ENCODE measurements at regions not wholly inside any gene's neighbourhood (a gene's known extent, or its start where the extent isn't known, plus 50 kb on each side); places are given as distances from the start of the nearest gene placed in this dataset.

GRCh38 chr6:33868141-33868540, 64.3 kb upstream of the MLN start:
- Mint-ChIP-seq H3K36me3 (ENCODE audit: low read depth) (no peaks in the 10 kb centered on the region), H3K27ac (no peak overlapping the region), H3K27me3 (peaks cover 29% of the 10 kb centered on the region), H3K9me3 (peaks cover 9% of the 10 kb centered on the region), H3K4me3 (no peak overlapping the region), H3K4me1 (ENCODE audit: low read depth) (no peaks in the 10 kb centered on the region)
- intact Hi-C loops (cut with micrococcal nuclease), result no loop called here

- Mint-ChIP-seq H3K4me3 (no peak overlapping the region), H3K27ac (no peak overlapping the region), H3K27me3 (peaks cover 37% of the 10 kb centered on the region)
Observed at GRCh38 chr6:33865478-33866077, 61.8 kb upstream of the MLN start.

GRCh38 chr6:33863723-33864440, 60.1 kb upstream of the MLN start:
- H3K9me3 Mint-ChIP-seq, result peaks cover 9% of the 10 kb centered on the region
- no peak overlapping the region for H3K4me3 Mint-ChIP-seq
- intact Hi-C loops (cut with micrococcal nuclease), result no loop called here
- H3K27me3 Mint-ChIP-seq, result peaks cover 41% of the 10 kb centered on the region
- H3K27ac Mint-ChIP-seq, result no peak overlapping the region
- H3K36me3 Mint-ChIP-seq (ENCODE audit: low read depth), result no peaks in the 10 kb centered on the region
- H3K4me1 Mint-ChIP-seq (ENCODE audit: low read depth), result peaks cover 11% of the 10 kb centered on the region

More at GRCh38 chr6:33865478-33866077, 61.8 kb upstream of the MLN start:
- H3K4me1 Mint-ChIP-seq (ENCODE audit: low read depth), result peaks cover 9% of the 10 kb centered on the region
- intact Hi-C loops (cut with micrococcal nuclease), result no loop called here
- H3K36me3 Mint-ChIP-seq (ENCODE audit: low read depth), result no peaks in the 10 kb centered on the region
- peaks cover 9% of the 10 kb centered on the region for H3K9me3 Mint-ChIP-seq

GRCh38 chr6:33863084-33863483, 59.3 kb upstream of the MLN start:
- Mint-ChIP-seq H3K4me3 (no peak overlapping the region), H3K27ac (no peak overlapping the region), H3K4me1 (ENCODE audit: low read depth) (peaks cover 11% of the 10 kb centered on the region), H3K27me3 (peaks cover 48% of the 10 kb centered on the region), H3K36me3 (ENCODE audit: low read depth) (no peaks in the 10 kb centered on the region), H3K9me3 (peaks cover 9% of the 10 kb centered on the region)
- intact Hi-C loops (cut with micrococcal nuclease), result no loop called here

GRCh38 chr6:33862536-33862935, 58.7 kb upstream of the MLN start:
- H3K27me3 Mint-ChIP-seq, result peaks cover 50% of the 10 kb centered on the region
- H3K27ac Mint-ChIP-seq, result no peak overlapping the region
- H3K4me1 Mint-ChIP-seq (ENCODE audit: low read depth), result peaks cover 16% of the 10 kb centered on the region
- intact Hi-C loops (cut with micrococcal nuclease), result no loop called here
- no peaks in the 10 kb centered on the region for H3K36me3 Mint-ChIP-seq (ENCODE audit: low read depth)
- peaks cover 9% of the 10 kb centered on the region for H3K9me3 Mint-ChIP-seq
- no peak overlapping the region for H3K4me3 Mint-ChIP-seq

GRCh38 chr6:33861722-33862121, 57.9 kb upstream of the MLN start:
- H3K36me3 Mint-ChIP-seq (ENCODE audit: low read depth), result no peaks in the 10 kb centered on the region
- peaks cover 24% of the 10 kb centered on the region for H3K4me1 Mint-ChIP-seq (ENCODE audit: low read depth)
- H3K27me3 Mint-ChIP-seq, result peaks cover 55% of the 10 kb centered on the region
- H3K9me3 Mint-ChIP-seq, result peaks cover 9% of the 10 kb centered on the region
- H3K27ac Mint-ChIP-seq, result no peak overlapping the region
- no peak overlapping the region for H3K4me3 Mint-ChIP-seq
- intact Hi-C loops (cut with micrococcal nuclease), result no loop called here

GRCh38 chr6:33860706-33861474, 57.1 kb upstream of the MLN start:
- H3K27ac Mint-ChIP-seq, result peak overlapping the region; percentile 5
- no peak overlapping the region for H3K4me3 Mint-ChIP-seq
- intact Hi-C loops (cut with micrococcal nuclease), result no loop called here
- peaks cover 2% of the 10 kb centered on the region for H3K9me3 Mint-ChIP-seq
- peaks cover 29% of the 10 kb centered on the region for H3K4me1 Mint-ChIP-seq (ENCODE audit: low read depth)
- H3K36me3 Mint-ChIP-seq (ENCODE audit: low read depth), result no peaks in the 10 kb centered on the region
- H3K27me3 Mint-ChIP-seq, result peaks cover 58% of the 10 kb centered on the region

- intact Hi-C loops (cut with micrococcal nuclease), result no loop called here
- Mint-ChIP-seq H3K4me3 (no peak overlapping the region), H3K36me3 (ENCODE audit: low read depth) (no peaks in the 10 kb centered on the region), H3K9me3 (no peaks in the 10 kb centered on the region), H3K27ac (no peak overlapping the region), H3K4me1 (ENCODE audit: low read depth) (peaks cover 33% of the 10 kb centered on the region), H3K27me3 (peaks cover 62% of the 10 kb centered on the region)
Observed at GRCh38 chr6:33860006-33860405, 56.2 kb upstream of the MLN start.

GRCh38 chr6:33858804-33859505, 55.2 kb upstream of the MLN start:
- H3K4me1 Mint-ChIP-seq (ENCODE audit: low read depth), result peaks cover 33% of the 10 kb centered on the region

GRCh38 chr6:33857932-33858475, 54.2 kb upstream of the MLN start:
- no peak overlapping the region for H3K27ac Mint-ChIP-seq
- H3K4me1 Mint-ChIP-seq (ENCODE audit: low read depth), result peaks cover 33% of the 10 kb centered on the region
- H3K36me3 Mint-ChIP-seq (ENCODE audit: low read depth), result no peaks in the 10 kb centered on the region
- peaks cover 71% of the 10 kb centered on the region for H3K27me3 Mint-ChIP-seq
- no peaks in the 10 kb centered on the region for H3K9me3 Mint-ChIP-seq
- intact Hi-C loops (cut with micrococcal nuclease), result no loop called here
- H3K4me3 Mint-ChIP-seq, result no peak overlapping the region

More at GRCh38 chr6:33858804-33859505, 55.2 kb upstream of the MLN start:
- intact Hi-C loops (cut with micrococcal nuclease), result no loop called here
- Mint-ChIP-seq H3K27ac (no peak overlapping the region), H3K4me3 (no peak overlapping the region), H3K36me3 (ENCODE audit: low read depth) (no peaks in the 10 kb centered on the region), H3K27me3 (peaks cover 68% of the 10 kb centered on the region), H3K9me3 (no peaks in the 10 kb centered on the region)

GRCh38 chr6:33857093-33857931, 53.5 kb upstream of the MLN start:
- no peak overlapping the region for H3K4me3 Mint-ChIP-seq
- no peaks in the 10 kb centered on the region for H3K36me3 Mint-ChIP-seq (ENCODE audit: low read depth)
- intact Hi-C loops (cut with micrococcal nuclease), result no loop called here
- no peaks in the 10 kb centered on the region for H3K9me3 Mint-ChIP-seq
- peaks cover 33% of the 10 kb centered on the region for H3K4me1 Mint-ChIP-seq (ENCODE audit: low read depth)
- H3K27ac Mint-ChIP-seq, result no peak overlapping the region
- peaks cover 72% of the 10 kb centered on the region for H3K27me3 Mint-ChIP-seq

- Mint-ChIP-seq H3K4me3 (no peak overlapping the region), H3K36me3 (ENCODE audit: low read depth) (no peaks in the 10 kb centered on the region), H3K9me3 (no peaks in the 10 kb centered on the region), H3K27ac (no peak overlapping the region), H3K27me3 (peaks cover 73% of the 10 kb centered on the region), H3K4me1 (ENCODE audit: low read depth) (peaks cover 33% of the 10 kb centered on the region)
- intact Hi-C loops (cut with micrococcal nuclease), result no loop called here
Observed at GRCh38 chr6:33856655-33857054, 52.9 kb upstream of the MLN start.

- Mint-ChIP-seq H3K4me3 (no peak overlapping the region), H3K27me3 (peaks cover 75% of the 10 kb centered on the region), H3K4me1 (ENCODE audit: low read depth) (peaks cover 30% of the 10 kb centered on the region), H3K9me3 (no peaks in the 10 kb centered on the region), H3K27ac (no peak overlapping the region), H3K36me3 (ENCODE audit: low read depth) (no peaks in the 10 kb centered on the region)
- intact Hi-C loops (cut with micrococcal nuclease), result no loop called here
Observed at GRCh38 chr6:33856031-33856590, 52.3 kb upstream of the MLN start.

Measured in dendritic cell treated with granulocyte-macrophage colony-stimulating factor and Interleukin-4, amounts not matched to agents 40 ng/mL and 50 ng/mL, for 4 days (primary cell).